ENCODE measurements at regions not wholly inside any gene's neighbourhood (a gene's known extent, or its start where the extent isn't known, plus 50 kb on each side); places are given as distances from the start of the nearest gene placed in this dataset.

DNA sequence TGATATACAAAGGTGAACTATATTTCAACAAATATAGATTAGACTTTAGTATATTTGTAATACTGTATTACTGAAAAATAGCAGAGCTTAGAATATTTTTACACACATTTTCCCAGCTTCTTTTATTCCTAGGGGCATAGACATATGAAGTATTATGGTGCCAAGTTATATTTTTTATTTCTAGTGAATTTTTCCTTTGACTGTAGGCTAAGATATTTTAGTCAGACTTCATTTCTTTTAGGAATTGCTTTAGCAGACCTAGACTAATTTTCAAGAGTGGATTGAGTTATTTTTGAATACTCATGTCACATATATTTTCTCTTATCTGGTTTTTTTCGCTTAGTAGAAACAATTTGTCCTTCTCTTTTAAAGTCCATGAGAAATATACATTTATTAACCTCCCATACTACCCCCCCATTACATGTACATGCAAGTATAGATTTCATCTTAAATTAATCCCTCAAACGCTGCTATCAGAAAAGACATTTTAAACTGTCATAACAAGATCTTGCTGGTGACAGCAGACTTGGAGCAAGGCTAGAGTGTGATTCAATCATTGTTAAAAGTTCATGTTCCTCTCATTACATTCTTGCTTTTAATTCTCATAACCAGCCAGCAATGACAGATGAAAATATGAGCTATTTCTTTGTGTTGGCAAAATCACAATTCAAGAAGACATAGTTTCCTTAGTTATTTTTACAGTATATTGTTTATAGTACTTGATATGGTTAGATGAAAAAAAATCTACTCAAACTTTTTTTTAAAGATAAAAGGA is 456.1 kb downstream of the AEBP2 start:
- Histone ChIP-seq H3K4me3 (ENCODE audit: low read length) (no peak overlapping the region), H3K27me3 (ENCODE audit: insufficient read depth, low read length) (no peaks in the 10 kb centered on the region), H3K9ac (ENCODE audit: low read depth, low read length) (no peak overlapping the region), H3K9me3 (ENCODE audit: insufficient read depth, low read depth, low read length) (no peaks in the 10 kb centered on the region), H3K27ac (ENCODE audit: low read depth, low read length) (no peak overlapping the region), H3K36me3 (ENCODE audit: insufficient read depth, low read length) (no peaks in the 10 kb centered on the region), H3K4me1 (ENCODE audit: insufficient read depth, low read length) (no peaks in the 10 kb centered on the region)
- 90% methylated on average over 2 of the region's 2 CpGs for WGBS

DNA sequence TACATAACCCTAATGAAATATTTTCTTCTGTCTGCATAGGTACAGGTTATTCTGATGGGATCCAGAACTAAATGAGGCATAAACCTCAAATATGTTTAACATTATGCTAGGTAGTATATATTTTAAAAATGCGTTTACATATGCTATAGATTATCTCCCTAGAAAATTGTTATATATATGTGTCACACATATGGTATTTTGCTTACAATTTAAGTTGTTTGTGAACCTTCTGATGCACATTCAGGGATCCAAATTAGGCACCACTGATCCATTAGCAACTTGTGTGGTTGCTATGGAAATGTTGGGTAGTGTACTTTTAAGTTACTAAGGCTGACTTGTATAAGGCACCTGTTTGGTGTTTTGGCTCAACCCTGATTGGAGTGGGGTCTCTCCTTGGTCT is 456.7 kb downstream of the AEBP2 start:
- Histone ChIP-seq H3K27me3 (ENCODE audit: insufficient read depth, low read length) (no peaks in the 10 kb centered on the region), H3K4me3 (ENCODE audit: low read length) (no peak overlapping the region), H3K36me3 (ENCODE audit: insufficient read depth, low read length) (no peaks in the 10 kb centered on the region), H3K9me3 (ENCODE audit: insufficient read depth, low read depth, low read length) (no peaks in the 10 kb centered on the region), H3K4me1 (ENCODE audit: insufficient read depth, low read length) (no peaks in the 10 kb centered on the region), H3K9ac (ENCODE audit: low read depth, low read length) (no peak overlapping the region), H3K27ac (ENCODE audit: low read depth, low read length) (no peak overlapping the region)
- no CpG with 5 or more reads among the region's 1 CpG for WGBS

DNA sequence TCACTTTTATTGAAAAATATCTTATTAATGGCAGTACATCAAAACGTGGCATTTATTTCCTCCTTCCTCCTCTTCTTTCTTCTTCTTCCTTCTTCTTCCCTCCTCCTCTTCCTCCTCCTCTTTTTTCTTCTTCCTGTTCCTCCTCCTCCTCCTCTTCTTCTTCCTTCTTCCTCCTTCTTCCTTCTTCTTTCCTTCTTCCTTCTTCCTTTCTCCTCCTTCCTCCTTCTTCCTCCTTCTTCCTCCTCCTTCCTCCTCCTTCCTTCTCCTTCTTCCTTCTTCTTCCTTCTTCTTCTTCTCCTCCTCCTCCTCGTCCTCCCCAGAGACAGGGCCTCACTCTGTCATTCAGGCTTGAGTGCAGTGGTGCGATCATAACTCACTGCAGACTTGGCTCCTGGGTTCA is 457.2 kb downstream of the AEBP2 start:
- Histone ChIP-seq H3K9me3 (ENCODE audit: insufficient read depth, low read depth, low read length) (no peaks in the 10 kb centered on the region), H3K4me1 (ENCODE audit: insufficient read depth, low read length) (no peaks in the 10 kb centered on the region), H3K27me3 (ENCODE audit: insufficient read depth, low read length) (no peaks in the 10 kb centered on the region), H3K36me3 (ENCODE audit: insufficient read depth, low read length) (no peaks in the 10 kb centered on the region), H3K4me3 (ENCODE audit: low read length) (no peak overlapping the region), H3K9ac (ENCODE audit: low read depth, low read length) (no peak overlapping the region), H3K27ac (ENCODE audit: low read depth, low read length) (no peak overlapping the region)
- WGBS, result 90% methylated on average over 3 of the region's 3 CpGs

DNA sequence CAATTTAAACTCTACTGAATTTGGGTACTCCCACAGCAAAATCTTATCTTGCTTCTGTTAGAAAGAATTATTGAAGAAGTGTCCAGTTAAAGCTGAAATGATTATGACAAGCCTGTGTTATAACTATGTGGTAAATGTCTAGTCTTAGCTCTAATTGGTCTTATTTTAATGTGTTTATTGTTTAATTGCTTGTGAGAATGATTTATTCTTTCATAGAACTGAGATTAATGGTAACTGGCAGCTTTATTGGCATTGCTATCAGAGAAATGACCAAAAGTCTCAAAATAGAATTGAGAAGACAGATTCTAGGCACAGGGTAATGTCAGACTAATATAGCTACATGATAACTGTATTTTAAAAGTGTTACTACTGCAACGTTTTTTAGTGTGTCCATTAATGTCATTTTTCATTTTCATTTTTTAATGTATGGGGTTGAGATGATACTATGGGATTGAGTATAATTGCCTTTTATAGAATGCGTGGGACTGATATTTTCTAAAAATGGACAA is 458.7 kb downstream of the AEBP2 start:
- H3K27ac ChIP-seq (ENCODE audit: low read depth, low read length), result no peak overlapping the region
- no peaks in the 10 kb centered on the region for H3K27me3 ChIP-seq (ENCODE audit: insufficient read depth, low read length)
- no peaks in the 10 kb centered on the region for H3K36me3 ChIP-seq (ENCODE audit: insufficient read depth, low read length)
- no peak overlapping the region for H3K4me3 ChIP-seq (ENCODE audit: low read length)
- H3K9ac ChIP-seq (ENCODE audit: low read depth, low read length), result no peak overlapping the region
- no peaks in the 10 kb centered on the region for H3K9me3 ChIP-seq (ENCODE audit: insufficient read depth, low read depth, low read length)
- 75% methylated on average over 1 of the region's 2 CpGs for WGBS
- no peaks in the 10 kb centered on the region for H3K4me1 ChIP-seq (ENCODE audit: insufficient read depth, low read length)

DNA sequence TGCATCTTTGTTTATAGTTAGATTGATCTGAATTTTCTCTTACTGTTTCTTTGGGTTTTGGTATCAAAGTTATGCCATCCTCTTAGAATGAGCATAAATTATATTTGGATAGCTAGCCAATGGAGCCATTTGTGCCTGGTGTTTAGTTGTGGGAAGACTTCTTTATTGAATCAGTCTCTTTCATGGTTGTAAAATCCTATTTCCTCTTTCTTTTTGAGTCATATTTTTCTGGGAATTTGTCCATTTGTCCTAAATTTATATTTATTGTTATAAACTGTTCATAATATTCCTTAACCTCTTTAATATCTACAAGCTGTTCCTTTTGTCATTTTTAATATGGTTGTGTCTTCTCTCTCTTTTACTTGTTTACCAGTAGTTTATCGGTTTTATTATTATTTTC is 462.5 kb downstream of the AEBP2 start:
- Histone ChIP-seq H3K27me3 (ENCODE audit: insufficient read depth, low read length) (no peaks in the 10 kb centered on the region), H3K4me3 (ENCODE audit: low read length) (no peak overlapping the region), H3K9ac (ENCODE audit: low read depth, low read length) (no peak overlapping the region), H3K27ac (ENCODE audit: low read depth, low read length) (no peak overlapping the region), H3K4me1 (ENCODE audit: insufficient read depth, low read length) (no peaks in the 10 kb centered on the region), H3K9me3 (ENCODE audit: insufficient read depth, low read depth, low read length) (no peaks in the 10 kb centered on the region), H3K36me3 (ENCODE audit: insufficient read depth, low read length) (no peaks in the 10 kb centered on the region)
- no CpG with 5 or more reads among the region's 1 CpG for WGBS

DNA sequence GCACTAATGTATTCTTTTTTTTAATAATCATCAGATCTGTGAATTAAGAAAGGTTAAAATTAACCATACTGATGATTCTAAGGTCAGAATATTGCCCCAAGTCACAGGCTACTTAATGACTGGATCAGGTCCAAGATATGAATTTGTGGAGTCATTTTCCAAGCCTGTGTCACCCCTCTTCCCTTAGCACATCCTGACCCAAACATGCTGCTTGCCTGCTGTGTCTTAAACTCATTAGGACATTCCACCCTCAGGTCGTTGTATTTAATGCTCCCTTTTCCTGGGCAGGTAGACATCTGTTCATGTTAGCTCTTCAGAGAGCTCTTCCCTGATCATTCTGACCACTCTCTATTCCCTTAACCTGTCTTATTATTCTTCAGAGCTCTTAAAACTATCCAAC is 463.5 kb upstream of the PDE3A start:
- 52% methylated on average over 1 of the region's 1 CpG for WGBS
- Histone ChIP-seq H3K36me3 (ENCODE audit: insufficient read depth, low read length) (no peaks in the 10 kb centered on the region), H3K27ac (ENCODE audit: low read depth, low read length) (no peak overlapping the region)

DNA sequence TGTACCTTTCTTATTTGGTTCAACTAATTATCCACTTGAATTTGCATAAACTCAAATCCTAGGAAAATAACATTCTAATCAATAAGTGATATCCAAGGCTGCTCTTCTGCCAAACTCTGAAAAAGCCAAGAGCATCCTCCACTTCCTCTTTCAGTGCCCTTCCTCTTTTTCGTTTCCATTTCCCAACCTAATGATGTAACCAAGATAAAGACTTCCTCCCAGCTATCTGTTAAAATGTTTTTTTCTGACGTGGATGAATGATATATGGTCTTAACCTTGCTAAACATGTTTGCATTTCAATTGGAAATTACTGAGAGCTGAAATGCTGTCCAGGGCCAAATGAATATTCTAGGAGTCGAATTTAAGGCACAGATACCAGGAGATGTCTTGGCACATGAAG is 459.5 kb upstream of the PDE3A start:
- Histone ChIP-seq H3K9me3 (ENCODE audit: insufficient read depth, low read depth, low read length) (no peaks in the 10 kb centered on the region), H3K36me3 (ENCODE audit: insufficient read depth, low read length) (no peaks in the 10 kb centered on the region), H3K4me3 (ENCODE audit: low read length) (no peak overlapping the region), H3K4me1 (ENCODE audit: insufficient read depth, low read length) (peaks cover 6% of the 10 kb centered on the region; the same call in 1 of the 2 replicates), H3K27me3 (ENCODE audit: insufficient read depth, low read length) (no peaks in the 10 kb centered on the region), H3K27ac (ENCODE audit: low read depth, low read length) (no peak overlapping the region), H3K9ac (ENCODE audit: low read depth, low read length) (no peak overlapping the region)
- 91% methylated on average over 3 of the region's 3 CpGs for WGBS

More for the DNA sequence above, 463.5 kb upstream of the PDE3A start:
- Histone ChIP-seq H3K9me3 (ENCODE audit: insufficient read depth, low read depth, low read length) (no peaks in the 10 kb centered on the region), H3K27me3 (ENCODE audit: insufficient read depth, low read length) (no peaks in the 10 kb centered on the region), H3K9ac (ENCODE audit: low read depth, low read length) (no peak overlapping the region), H3K4me3 (ENCODE audit: low read length) (no peak overlapping the region), H3K4me1 (ENCODE audit: insufficient read depth, low read length) (no peaks in the 10 kb centered on the region)

DNA sequence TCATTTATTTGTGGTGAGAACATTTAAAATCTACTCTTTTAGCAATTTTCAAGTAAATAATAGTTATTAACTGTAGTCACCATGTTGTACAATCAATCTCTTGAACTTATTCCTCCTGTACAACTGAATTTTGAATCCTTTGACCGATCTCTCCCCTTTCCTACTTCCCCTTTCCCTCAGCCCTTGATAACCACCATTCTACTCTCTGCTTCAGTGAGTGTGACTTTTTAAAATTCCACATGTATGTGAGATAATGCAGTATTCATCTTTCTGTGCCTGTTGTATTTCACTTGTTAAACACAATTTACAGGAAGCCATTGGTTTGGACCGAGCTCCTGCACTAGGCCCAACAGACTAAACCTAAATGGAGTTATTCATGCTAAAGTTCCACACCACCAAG is 458.9 kb upstream of the PDE3A start:
- WGBS, result 47% methylated on average over 2 of the region's 2 CpGs
- H3K9ac ChIP-seq (ENCODE audit: low read depth, low read length), result no peak overlapping the region
- H3K4me3 ChIP-seq (ENCODE audit: low read length), result no peak overlapping the region
- H3K27me3 ChIP-seq (ENCODE audit: insufficient read depth, low read length), result no peaks in the 10 kb centered on the region
- no peak overlapping the region for H3K27ac ChIP-seq (ENCODE audit: low read depth, low read length)
- H3K9me3 ChIP-seq (ENCODE audit: insufficient read depth, low read depth, low read length), result no peaks in the 10 kb centered on the region
- H3K36me3 ChIP-seq (ENCODE audit: insufficient read depth, low read length), result no peaks in the 10 kb centered on the region
- H3K4me1 ChIP-seq (ENCODE audit: insufficient read depth, low read length), result peaks cover 12% of the 10 kb centered on the region

DNA sequence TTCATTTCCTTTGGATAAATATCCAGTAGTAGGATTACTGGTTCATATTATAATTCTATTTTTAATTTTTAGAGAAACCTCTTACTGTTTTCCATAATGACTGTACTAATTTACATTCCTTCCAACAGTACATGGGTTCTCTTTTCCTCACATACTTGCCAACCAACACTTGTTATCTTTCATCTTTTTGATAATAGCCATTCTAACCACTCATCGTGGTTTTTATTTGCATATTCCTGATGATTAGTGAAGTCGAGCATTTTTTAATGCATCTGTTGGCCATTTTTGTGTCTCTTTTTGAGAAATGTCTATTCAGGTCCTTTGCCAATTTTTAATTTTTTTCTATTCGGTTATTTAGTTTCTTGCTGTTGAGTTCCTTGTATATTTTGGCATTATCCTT is 457.7 kb upstream of the PDE3A start:
- Histone ChIP-seq H3K9ac (ENCODE audit: low read depth, low read length) (no peak overlapping the region), H3K4me3 (ENCODE audit: low read length) (no peak overlapping the region), H3K27me3 (ENCODE audit: insufficient read depth, low read length) (no peaks in the 10 kb centered on the region), H3K4me1 (ENCODE audit: insufficient read depth, low read length) (peaks cover 24% of the 10 kb centered on the region), H3K27ac (ENCODE audit: low read depth, low read length) (no peak overlapping the region), H3K9me3 (ENCODE audit: insufficient read depth, low read depth, low read length) (no peaks in the 10 kb centered on the region), H3K36me3 (ENCODE audit: insufficient read depth, low read length) (no peaks in the 10 kb centered on the region)
- 98% methylated on average over 3 of the region's 3 CpGs for WGBS

DNA sequence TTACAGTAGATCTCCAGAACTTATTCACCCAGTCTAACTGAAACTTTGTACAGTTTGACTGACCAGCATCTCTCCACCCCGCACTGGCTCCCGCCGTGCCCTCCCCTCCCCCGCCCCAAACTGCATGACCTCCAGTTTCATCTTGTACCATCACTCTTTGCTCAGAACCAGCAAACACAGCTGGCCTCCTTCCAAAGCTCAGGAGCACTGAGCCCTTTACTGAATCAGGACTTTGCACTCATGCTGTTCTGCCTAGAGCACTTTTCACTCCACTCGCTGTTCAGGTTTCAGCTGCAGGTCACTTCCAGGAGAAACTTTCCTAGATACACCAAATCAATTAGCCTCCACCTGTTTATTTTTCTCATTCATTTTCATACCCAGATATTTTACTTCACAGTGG is 455.3 kb upstream of the PDE3A start:
- Histone ChIP-seq H3K36me3 (ENCODE audit: insufficient read depth, low read length) (no peaks in the 10 kb centered on the region), H3K27me3 (ENCODE audit: insufficient read depth, low read length) (no peaks in the 10 kb centered on the region)
- WGBS, result 78% methylated on average over 5 of the region's 5 CpGs

DNA sequence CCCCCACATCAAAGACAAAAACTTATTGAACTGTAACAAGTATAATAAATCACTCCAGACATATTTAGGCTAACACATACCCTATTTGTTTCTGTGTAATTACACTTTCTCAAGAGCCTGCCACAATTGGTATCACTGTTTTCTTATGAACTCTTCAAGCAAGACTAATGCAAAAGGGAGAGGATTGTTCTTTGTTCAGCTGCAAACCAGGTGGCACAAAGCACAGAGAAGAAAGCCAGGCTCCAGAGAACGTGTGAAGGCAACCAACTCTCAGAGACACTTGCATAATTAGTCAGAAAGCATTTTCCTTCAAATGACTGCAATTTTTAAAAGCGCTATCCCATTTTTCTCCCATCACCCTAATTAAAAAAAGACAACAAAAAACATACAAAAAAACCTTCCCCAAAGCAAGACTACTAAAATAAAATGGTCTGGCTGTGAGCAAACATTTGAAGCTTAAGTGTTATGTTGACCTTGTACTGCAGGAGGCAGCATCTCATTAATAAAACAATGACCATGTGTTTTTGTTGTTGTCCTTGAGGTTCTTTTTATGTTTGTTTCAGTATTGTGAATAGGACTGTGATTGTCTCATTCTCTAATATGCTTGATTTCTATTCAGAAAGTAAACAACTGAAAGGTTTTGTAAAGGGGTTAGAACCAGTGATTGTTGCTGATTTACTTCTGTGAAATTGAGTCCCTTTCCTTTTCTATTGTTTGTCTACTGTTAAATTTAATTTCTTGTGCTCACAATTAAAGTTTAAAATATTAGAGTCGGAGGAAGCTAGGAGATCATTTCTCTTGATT is 452.7 kb upstream of the PDE3A start:
- no peak overlapping the region for H3K4me3 ChIP-seq (ENCODE audit: low read length)
- H3K36me3 ChIP-seq (ENCODE audit: insufficient read depth, low read length), result no peaks in the 10 kb centered on the region
- 44% methylated on average over 3 of the region's 3 CpGs for WGBS

More for the DNA sequence above, 455.3 kb upstream of the PDE3A start:
- H3K27ac ChIP-seq (ENCODE audit: low read depth, low read length), result no peak overlapping the region
- no peak overlapping the region for H3K4me3 ChIP-seq (ENCODE audit: low read length)
- no peak overlapping the region for H3K9ac ChIP-seq (ENCODE audit: low read depth, low read length)
- H3K4me1 ChIP-seq (ENCODE audit: insufficient read depth, low read length), result peaks cover 32% of the 10 kb centered on the region
- H3K9me3 ChIP-seq (ENCODE audit: insufficient read depth, low read depth, low read length), result no peaks in the 10 kb centered on the region

More for the DNA sequence above, 452.7 kb upstream of the PDE3A start:
- no peaks in the 10 kb centered on the region for H3K27me3 ChIP-seq (ENCODE audit: insufficient read depth, low read length)
- no peak overlapping the region for H3K9ac ChIP-seq (ENCODE audit: low read depth, low read length)
- peak overlapping the region; percentile 63; the same call in 1 of the 2 replicates for H3K27ac ChIP-seq (ENCODE audit: low read depth, low read length)
- no peaks in the 10 kb centered on the region for H3K9me3 ChIP-seq (ENCODE audit: insufficient read depth, low read depth, low read length)
- peaks cover 32% of the 10 kb centered on the region for H3K4me1 ChIP-seq (ENCODE audit: insufficient read depth, low read length)

All from HUES64 (cell line).